ENCODE measurements at regions not wholly inside any gene's neighbourhood (a gene's known extent, or its start where the extent isn't known, plus 50 kb on each side); places are given as distances from the start of the nearest gene placed in this dataset.
A peak's percentile ranks its signal among the peaks of the same experiment; 100 is the strongest.

- no peak for TF ChIP-seq CTCF (IDR thresholded peaks at IDR 0.05; ENCODE audit: low read depth, low read length)
- DNase-seq (ENCODE audit: low read depth in 2 of 2) = no peak
- H3K4me3 ChIP-seq (replicated peaks in 1 of 2; ENCODE audit: low read depth in 2 of 2, low read length in 2 of 2) = no peak overlapping the region
These were observed 353.1 kb upstream of the ALCAM start for GRCh38 chr3:105013657-105014056.

GRCh38 chr3:105014631-105015030 is 352.1 kb upstream of the ALCAM start:
- H3K4me3 ChIP-seq (replicated peaks in 1 of 2; ENCODE audit: low read depth in 2 of 2, low read length in 2 of 2) = no peak overlapping the region
- TF ChIP-seq CTCF (IDR thresholded peaks at IDR 0.05; ENCODE audit: low read depth, low read length) = no peak
- peak in 1 of 2 donors; percentile 36 for DNase-seq (ENCODE audit: low read depth in 2 of 2)

DNA sequence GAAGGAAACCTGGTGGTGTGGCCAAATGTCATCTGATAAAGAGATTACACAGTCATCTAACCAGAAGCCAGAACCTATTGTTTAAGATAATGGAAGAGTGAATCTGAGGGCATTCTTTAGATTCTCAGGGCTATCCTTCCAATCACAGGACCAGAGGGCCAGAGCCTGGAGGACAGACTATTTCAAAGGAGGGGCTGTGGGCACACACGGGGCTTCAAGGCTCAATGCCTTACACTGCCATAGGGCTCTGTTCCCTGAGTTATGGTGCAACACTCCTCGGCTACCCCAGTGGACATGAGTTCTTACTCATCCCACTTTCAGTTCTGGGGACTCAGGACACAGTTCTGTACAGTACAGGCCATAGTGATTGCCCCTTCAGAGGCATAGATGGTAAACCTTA is 343.9 kb upstream of the ALCAM start:
- no peak overlapping the region for H3K4me3 ChIP-seq (replicated peaks in 1 of 2; ENCODE audit: low read depth in 2 of 2, low read length in 2 of 2)
- DNase-seq (ENCODE audit: low read depth in 2 of 2) = no peak
- TF ChIP-seq CTCF (IDR thresholded peaks at IDR 0.05; ENCODE audit: low read depth, low read length) = no peak

GRCh38 chr3:105030211-105030610 is 336.5 kb upstream of the ALCAM start:
- DNase-seq (ENCODE audit: low read depth in 2 of 2) = no peak
- no peak for TF ChIP-seq CTCF (IDR thresholded peaks at IDR 0.05; ENCODE audit: low read depth, low read length)
- H3K4me3 ChIP-seq (replicated peaks in 1 of 2; ENCODE audit: low read depth in 2 of 2, low read length in 2 of 2) = no peak overlapping the region

DNA sequence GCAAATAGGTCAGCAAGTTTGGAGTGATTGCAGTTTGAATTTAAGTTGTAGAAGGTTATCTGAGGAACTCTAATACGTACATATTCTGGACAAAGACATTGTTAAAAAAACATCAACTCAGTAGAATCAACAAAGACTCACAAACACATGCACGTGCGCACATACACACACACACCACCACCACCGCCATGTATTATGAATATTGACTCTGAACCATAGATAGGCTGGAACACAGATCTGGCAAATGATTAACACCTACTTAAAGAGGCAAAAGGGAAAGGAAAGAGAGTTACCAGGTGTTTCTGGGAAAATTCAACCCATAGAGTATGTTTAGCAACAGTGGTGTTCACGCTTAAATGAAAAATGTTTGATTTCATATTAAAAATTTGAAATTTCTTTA is 334.2 kb upstream of the ALCAM start:
- no peak for DNase-seq (ENCODE audit: low read depth in 2 of 2)
- H3K4me3 ChIP-seq (replicated peaks in 1 of 2; ENCODE audit: low read depth in 2 of 2, low read length in 2 of 2) = no peak overlapping the region
- no peak for TF ChIP-seq CTCF (IDR thresholded peaks at IDR 0.05; ENCODE audit: low read depth, low read length)

GRCh38 chr3:105033081-105033480 is 333.6 kb upstream of the ALCAM start:
- H3K4me3 ChIP-seq (replicated peaks in 1 of 2; ENCODE audit: low read depth in 2 of 2, low read length in 2 of 2) = no peak overlapping the region
- no peak for TF ChIP-seq CTCF (IDR thresholded peaks at IDR 0.05; ENCODE audit: low read depth, low read length)
- no peak for DNase-seq (ENCODE audit: low read depth in 2 of 2)

DNA sequence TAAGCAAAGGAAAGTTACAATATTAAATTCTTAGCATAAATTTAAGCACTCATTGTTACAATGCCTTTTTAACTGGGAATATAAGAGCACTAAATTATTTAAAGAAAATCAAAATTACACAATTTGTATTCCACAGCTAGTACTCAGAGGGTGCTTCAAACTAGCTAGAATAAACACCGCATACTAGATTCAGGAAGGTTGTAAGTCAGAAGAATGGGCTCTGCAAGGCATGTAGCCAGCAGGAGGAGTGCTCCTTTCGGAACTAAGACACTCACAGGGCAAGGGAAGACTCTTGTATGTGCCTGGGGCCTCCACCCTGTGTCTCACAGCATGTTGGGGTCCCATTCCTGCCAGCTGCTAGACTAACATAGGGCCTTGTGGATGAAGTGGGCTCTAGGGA is 327.7 kb upstream of the ALCAM start:
- H3K4me3 ChIP-seq (replicated peaks in 1 of 2; ENCODE audit: low read depth in 2 of 2, low read length in 2 of 2) = no peak overlapping the region
- no peak for TF ChIP-seq CTCF (IDR thresholded peaks at IDR 0.05; ENCODE audit: low read depth, low read length)
- DNase-seq (ENCODE audit: low read depth in 2 of 2) = no peak
